BLaER1 (cell line): ENCODE measurements at regions not wholly inside any gene's neighbourhood (a gene's known extent, or its start where the extent isn't known, plus 50 kb on each side); places are given as distances from the start of the nearest gene placed in this dataset.
"Not testable (repeated sequence)": the region's sequence is repeated elsewhere in the genome, so short reads cannot be mapped to it uniquely, and the experiment has no call there.

ENCODE experiments used
- H3K27ac ChIP-seq: shearing (Covaris generic); formaldehyde crosslinking; 2 replicates; pipeline ENCODE4 v1.8.1; 2022
- H3K27me3 ChIP-seq: shearing (Covaris generic); formaldehyde crosslinking; 2 replicates; pipeline ENCODE4 v1.8.1; 2022
- H3K36me3 ChIP-seq: shearing (Covaris generic); formaldehyde crosslinking; 2 replicates; pipeline ENCODE4 v1.8.1; 2022
- H3K4me1 ChIP-seq: shearing (Covaris generic); formaldehyde crosslinking; 2 replicates; pipeline ENCODE4 v1.8.1; 2022
- H3K4me2 ChIP-seq: shearing (Covaris generic); formaldehyde crosslinking; 2 replicates; pipeline ENCODE4 v1.8.1; 2022
- H3K4me3 ChIP-seq: shearing (Covaris generic); formaldehyde crosslinking; 2 replicates; pipeline ENCODE4 v1.8.1; 2022
- H3K9ac ChIP-seq: shearing (Covaris generic); formaldehyde crosslinking; 2 replicates; pipeline ENCODE4 v1.8.1; 2022
- H3K9me3 ChIP-seq: shearing (Covaris generic); formaldehyde crosslinking; 2 replicates; pipeline ENCODE4 v1.8.1; 2022
- H4K20me1 ChIP-seq: shearing (Covaris generic); formaldehyde crosslinking; 2 replicates; pipeline ENCODE4 v1.8.1; 2022
- Cebpa-rat ChIP-seq: shearing (Covaris generic); IDR thresholded peaks from 2 replicates; pipeline ENCODE4 v1.8.1; 2022

- H3K4me3 ChIP-seq = no peak overlapping the region
Measured at GRCh38 chr6:85343428-85343827, 106.5 kb upstream of the NT5E start.

GRCh38 chr6:85329196-85329595 is 120.7 kb upstream of the NT5E start:
- H3K4me2 ChIP-seq = no peak overlapping the region

More at GRCh38 chr6:85343428-85343827, 106.5 kb upstream of the NT5E start:
- Histone ChIP-seq H3K9ac (no peak overlapping the region), H3K27me3 (no peaks in the 10 kb centered on the region), H4K20me1 (no peaks in the 10 kb centered on the region), H3K9me3 (no peaks in the 10 kb centered on the region), H3K4me1 (no peaks in the 10 kb centered on the region), H3K36me3 (no peaks in the 10 kb centered on the region), H3K4me2 (no peak overlapping the region), H3K27ac (no peak overlapping the region)
- TF ChIP-seq Cebpa-rat = no peak

GRCh38 chr6:85325811-85326210 is 124.1 kb upstream of the NT5E start:
- not testable (repeated sequence) for H3K4me2 ChIP-seq, H3K9ac ChIP-seq, H3K36me3 ChIP-seq, H3K27ac ChIP-seq, H4K20me1 ChIP-seq, H3K9me3 ChIP-seq, H3K4me1 ChIP-seq, H3K4me3 ChIP-seq, H3K27me3 ChIP-seq

More at GRCh38 chr6:85329196-85329595, 120.7 kb upstream of the NT5E start:
- no peaks in the 10 kb centered on the region for H4K20me1 ChIP-seq
- H3K9me3 ChIP-seq = no peaks in the 10 kb centered on the region
- no peaks in the 10 kb centered on the region for H3K27me3 ChIP-seq
- H3K36me3 ChIP-seq = no peaks in the 10 kb centered on the region
- TF ChIP-seq Cebpa-rat = no peak
- no peaks in the 10 kb centered on the region for H3K4me1 ChIP-seq
- no peak overlapping the region for H3K27ac ChIP-seq
- H3K4me3 ChIP-seq = no peak overlapping the region
- no peak overlapping the region for H3K9ac ChIP-seq

- H3K4me1 ChIP-seq = no peaks in the 10 kb centered on the region
- no peaks in the 10 kb centered on the region for H4K20me1 ChIP-seq
- H3K27me3 ChIP-seq = no peaks in the 10 kb centered on the region
- no peak overlapping the region for H3K4me2 ChIP-seq
- H3K27ac ChIP-seq = no peak overlapping the region
- no peak overlapping the region for H3K4me3 ChIP-seq
- no peaks in the 10 kb centered on the region for H3K36me3 ChIP-seq
- H3K9me3 ChIP-seq = no peaks in the 10 kb centered on the region
- TF ChIP-seq Cebpa-rat = no peak
- H3K9ac ChIP-seq = no peak overlapping the region
Measured at GRCh38 chr6:85323435-85324040, 126.3 kb upstream of the NT5E start.

- H3K9me3 ChIP-seq = peaks cover 9% of the 10 kb centered on the region
- no peak overlapping the region for H3K9ac ChIP-seq
- TF ChIP-seq Cebpa-rat = no peak
- H3K27me3 ChIP-seq = no peaks in the 10 kb centered on the region
- no peaks in the 10 kb centered on the region for H3K36me3 ChIP-seq
- no peak overlapping the region for H3K27ac ChIP-seq
- H3K4me3 ChIP-seq = no peak overlapping the region
- H4K20me1 ChIP-seq = no peaks in the 10 kb centered on the region
- no peak overlapping the region for H3K4me2 ChIP-seq
- H3K4me1 ChIP-seq = no peaks in the 10 kb centered on the region
Measured at GRCh38 chr6:85322446-85323105, 127.3 kb upstream of the NT5E start.

GRCh38 chr6:85321906-85322305 is 128.0 kb upstream of the NT5E start:
- no peak overlapping the region for H3K27ac ChIP-seq
- peaks cover 13% of the 10 kb centered on the region for H3K9me3 ChIP-seq
- no peaks in the 10 kb centered on the region for H3K4me1 ChIP-seq
- H3K4me2 ChIP-seq = no peak overlapping the region
- H3K9ac ChIP-seq = no peak overlapping the region
- H3K36me3 ChIP-seq = no peaks in the 10 kb centered on the region
- no peak for TF ChIP-seq Cebpa-rat
- H3K27me3 ChIP-seq = no peaks in the 10 kb centered on the region
- H3K4me3 ChIP-seq = no peak overlapping the region
- H4K20me1 ChIP-seq = no peaks in the 10 kb centered on the region

GRCh38 chr6:85314586-85314985 is 135.3 kb upstream of the NT5E start:
- no peaks in the 10 kb centered on the region for H3K27me3 ChIP-seq
- no peaks in the 10 kb centered on the region for H3K4me1 ChIP-seq
- no peak overlapping the region for H3K4me3 ChIP-seq
- no peak overlapping the region for H3K9ac ChIP-seq
- TF ChIP-seq Cebpa-rat = no peak
- H3K9me3 ChIP-seq = peaks cover 13% of the 10 kb centered on the region
- H3K27ac ChIP-seq = no peak overlapping the region
- H3K4me2 ChIP-seq = no peak overlapping the region
- no peaks in the 10 kb centered on the region for H3K36me3 ChIP-seq
- H4K20me1 ChIP-seq = no peaks in the 10 kb centered on the region

GRCh38 chr6:85300581-85300980 is 149.3 kb upstream of the NT5E start:
- H3K4me2 ChIP-seq = no peak overlapping the region
- no peaks in the 10 kb centered on the region for H3K9me3 ChIP-seq
- no peak for TF ChIP-seq Cebpa-rat
- no peak overlapping the region for H3K4me3 ChIP-seq
- H3K36me3 ChIP-seq = no peaks in the 10 kb centered on the region
- no peaks in the 10 kb centered on the region for H3K27me3 ChIP-seq
- no peaks in the 10 kb centered on the region for H3K4me1 ChIP-seq
- no peak overlapping the region for H3K9ac ChIP-seq
- no peaks in the 10 kb centered on the region for H4K20me1 ChIP-seq
- H3K27ac ChIP-seq = no peak overlapping the region

- no peak for TF ChIP-seq Cebpa-rat
- no peak overlapping the region for H3K4me2 ChIP-seq
Measured at GRCh38 chr6:85298553-85298952, 151.3 kb upstream of the NT5E start.

GRCh38 chr6:85291326-85291725 is 158.6 kb upstream of the NT5E start:
- Histone ChIP-seq H3K36me3 (no peaks in the 10 kb centered on the region), H3K4me2 (no peak overlapping the region), H3K27me3 (no peaks in the 10 kb centered on the region), H3K27ac (no peak overlapping the region), H3K9me3 (no peaks in the 10 kb centered on the region), H3K4me3 (no peak overlapping the region), H3K4me1 (no peaks in the 10 kb centered on the region), H4K20me1 (no peaks in the 10 kb centered on the region), H3K9ac (no peak overlapping the region)
- no peak for TF ChIP-seq Cebpa-rat

More at GRCh38 chr6:85298553-85298952, 151.3 kb upstream of the NT5E start:
- Histone ChIP-seq H3K27me3 (no peaks in the 10 kb centered on the region), H3K36me3 (no peaks in the 10 kb centered on the region), H4K20me1 (no peaks in the 10 kb centered on the region), H3K9me3 (no peaks in the 10 kb centered on the region), H3K4me1 (no peaks in the 10 kb centered on the region), H3K4me3 (no peak overlapping the region), H3K9ac (no peak overlapping the region), H3K27ac (no peak overlapping the region)

- Histone ChIP-seq H4K20me1 (no peaks in the 10 kb centered on the region), H3K36me3 (no peaks in the 10 kb centered on the region), H3K4me2 (no peak overlapping the region), H3K9me3 (no peaks in the 10 kb centered on the region), H3K27ac (no peak overlapping the region), H3K9ac (no peak overlapping the region), H3K4me3 (no peak overlapping the region), H3K4me1 (no peaks in the 10 kb centered on the region), H3K27me3 (no peaks in the 10 kb centered on the region)
- no peak for TF ChIP-seq Cebpa-rat
Measured at GRCh38 chr6:85287654-85288053, 162.2 kb upstream of the NT5E start.
